ENCODE measurements at regions not wholly inside any gene's neighbourhood (a gene's known extent, or its start where the extent isn't known, plus 50 kb on each side); places are given as distances from the start of the nearest gene placed in this dataset.
"Not testable (repeated sequence)": the region's sequence is repeated elsewhere in the genome, so short reads cannot be mapped to it uniquely, and the experiment has no call there.

- H3K4me2 ChIP-seq (ENCODE audit: unreplicated experiment), result no peak overlapping the region
- H3K9me3 ChIP-seq (ENCODE audit: low read depth), result no peaks in the 10 kb centered on the region
- no peaks in the 10 kb centered on the region for H3K36me3 ChIP-seq (ENCODE audit: low read depth)
- no peak overlapping the region for H2AFZ ChIP-seq
- no peak for TF ChIP-seq EZH2phosphoT487 (IDR thresholded peaks at IDR 0.05; ENCODE audit: insufficient read depth, low read depth)
- TF ChIP-seq EZH2 (IDR thresholded peaks at IDR 0.05; ENCODE audit: insufficient read depth, poor library complexity, severe bottlenecking), result no peak
- H3K27me3 ChIP-seq (replicated peaks; ENCODE audit: insufficient read depth), result no peaks in the 10 kb centered on the region
- in situ Hi-C loops (cut with MboI), result no loop called here
- H3K79me2 ChIP-seq (ENCODE audit: insufficient read depth), result no peaks in the 10 kb centered on the region
- no peak for DNase-seq
- no peaks in the 10 kb centered on the region for H3K4me1 ChIP-seq (ENCODE audit: insufficient read depth)
- no peaks in the 10 kb centered on the region for H3K9me2 ChIP-seq (ENCODE audit: insufficient read depth)
- H4K20me1 ChIP-seq (ENCODE audit: insufficient read depth), result no peaks in the 10 kb centered on the region
- H3F3A ChIP-seq (ENCODE audit: insufficient read depth), result no peaks in the 10 kb centered on the region
- WGBS, 2 experiments (ENCODE audit: low coverage in 1 of 2, low lambda C conversion rate in 2 of 2, missing lambda C conversion rate in 2 of 2), result 14 to 24% methylated on average over 2 of the region's 2 CpGs
- H3K4me3 ChIP-seq, result no peak overlapping the region
- no peak overlapping the region for H3K9ac ChIP-seq
- H3K27ac ChIP-seq, result no peak overlapping the region
Measured at GRCh38 chr5:18662231-18662630, 1028.0 kb downstream of the TAF11L14 start.

- H3K4me1 ChIP-seq (ENCODE audit: insufficient read depth); H4K20me1 ChIP-seq (ENCODE audit: insufficient read depth); H3K4me2 ChIP-seq (ENCODE audit: unreplicated experiment); H3K27ac ChIP-seq; H3K9me3 ChIP-seq (ENCODE audit: low read depth); DNase-seq; H3K9me2 ChIP-seq (ENCODE audit: insufficient read depth); H3K36me3 ChIP-seq (ENCODE audit: low read depth); H3K27me3 ChIP-seq (replicated peaks; ENCODE audit: insufficient read depth); H2AFZ ChIP-seq; H3K9ac ChIP-seq; in situ Hi-C loops (cut with MboI); H3K4me3 ChIP-seq; H3K79me2 ChIP-seq (ENCODE audit: insufficient read depth); H3F3A ChIP-seq (ENCODE audit: insufficient read depth): not testable (repeated sequence)
- WGBS, 2 experiments (ENCODE audit: low coverage in 1 of 2, low lambda C conversion rate in 2 of 2, missing lambda C conversion rate in 2 of 2), result 36 to 44% methylated on average over 3 to 4 of the region's 4 CpGs
Measured at GRCh38 chr5:18674212-18674611, 1040.0 kb downstream of the TAF11L14 start.

GRCh38 chr5:18675041-18675440 lies 1040.8 kb downstream of the TAF11L14 start:
- in situ Hi-C loops (cut with MboI), result no loop called here
- WGBS, 2 experiments (ENCODE audit: low coverage in 1 of 2, low lambda C conversion rate in 2 of 2, missing lambda C conversion rate in 2 of 2), result 59 to 76% methylated on average over 2 of the region's 2 CpGs
- TF ChIP-seq EZH2 (IDR thresholded peaks at IDR 0.05; ENCODE audit: insufficient read depth, poor library complexity, severe bottlenecking) (no peak), EZH2phosphoT487 (IDR thresholded peaks at IDR 0.05; ENCODE audit: insufficient read depth, low read depth) (no peak)

GRCh38 chr5:18686253-18686652 lies 1052.0 kb downstream of the TAF11L14 start:
- no peaks in the 10 kb centered on the region for H3K4me1 ChIP-seq (ENCODE audit: insufficient read depth)
- H3K27me3 ChIP-seq (replicated peaks; ENCODE audit: insufficient read depth), result no peaks in the 10 kb centered on the region
- H3K36me3 ChIP-seq (ENCODE audit: low read depth), result no peaks in the 10 kb centered on the region
- H3K9me3 ChIP-seq (ENCODE audit: low read depth), result no peaks in the 10 kb centered on the region
- no peak overlapping the region for H3K4me3 ChIP-seq
- no peak overlapping the region for H3K27ac ChIP-seq
- no peaks in the 10 kb centered on the region for H3K9me2 ChIP-seq (ENCODE audit: insufficient read depth)
- no peaks in the 10 kb centered on the region for H4K20me1 ChIP-seq (ENCODE audit: insufficient read depth)
- H3K79me2 ChIP-seq (ENCODE audit: insufficient read depth), result no peaks in the 10 kb centered on the region
- no peaks in the 10 kb centered on the region for H3F3A ChIP-seq (ENCODE audit: insufficient read depth)
- H2AFZ ChIP-seq, result no peak overlapping the region
- no peak overlapping the region for H3K4me2 ChIP-seq (ENCODE audit: unreplicated experiment)
- no peak overlapping the region for H3K9ac ChIP-seq
- in situ Hi-C loops (cut with MboI), result no loop called here
- DNase-seq, result no peak
- 47 to 52% methylated on average over 3 of the region's 3 CpGs for WGBS, 2 experiments (ENCODE audit: low coverage in 1 of 2, low lambda C conversion rate in 2 of 2, missing lambda C conversion rate in 2 of 2)
- TF ChIP-seq EZH2phosphoT487 (IDR thresholded peaks at IDR 0.05; ENCODE audit: insufficient read depth, low read depth) (no peak), EZH2 (IDR thresholded peaks at IDR 0.05; ENCODE audit: insufficient read depth, poor library complexity, severe bottlenecking) (no peak)

More at GRCh38 chr5:18675041-18675440, 1040.8 kb downstream of the TAF11L14 start:
- Histone ChIP-seq H2AFZ (no peak overlapping the region), H3F3A (ENCODE audit: insufficient read depth) (no peaks in the 10 kb centered on the region), H3K79me2 (ENCODE audit: insufficient read depth) (no peaks in the 10 kb centered on the region), H3K4me1 (ENCODE audit: insufficient read depth) (no peaks in the 10 kb centered on the region), H3K4me2 (ENCODE audit: unreplicated experiment) (no peak overlapping the region), H3K4me3 (no peak overlapping the region), H3K27ac (no peak overlapping the region), H3K9me2 (ENCODE audit: insufficient read depth) (no peaks in the 10 kb centered on the region), H3K27me3 (replicated peaks; ENCODE audit: insufficient read depth) (no peaks in the 10 kb centered on the region), H3K9ac (no peak overlapping the region), H4K20me1 (ENCODE audit: insufficient read depth) (no peaks in the 10 kb centered on the region), H3K9me3 (ENCODE audit: low read depth) (no peaks in the 10 kb centered on the region), H3K36me3 (ENCODE audit: low read depth) (no peaks in the 10 kb centered on the region)
- no peak for DNase-seq

- Histone ChIP-seq H3K4me3 (no peak overlapping the region), H3K4me1 (ENCODE audit: insufficient read depth) (no peaks in the 10 kb centered on the region), H3K4me2 (ENCODE audit: unreplicated experiment) (no peak overlapping the region), H2AFZ (no peak overlapping the region), H3K79me2 (ENCODE audit: insufficient read depth) (no peaks in the 10 kb centered on the region), H3F3A (ENCODE audit: insufficient read depth) (no peaks in the 10 kb centered on the region), H3K36me3 (ENCODE audit: low read depth) (no peaks in the 10 kb centered on the region), H3K9ac (no peak overlapping the region), H4K20me1 (ENCODE audit: insufficient read depth) (no peaks in the 10 kb centered on the region), H3K27me3 (replicated peaks; ENCODE audit: insufficient read depth) (no peaks in the 10 kb centered on the region), H3K9me2 (ENCODE audit: insufficient read depth) (no peaks in the 10 kb centered on the region), H3K9me3 (ENCODE audit: low read depth) (no peaks in the 10 kb centered on the region), H3K27ac (no peak overlapping the region)
- in situ Hi-C loops (cut with MboI), result no loop called here
- TF ChIP-seq EZH2 (IDR thresholded peaks at IDR 0.05; ENCODE audit: insufficient read depth, poor library complexity, severe bottlenecking), result no peak
- TF ChIP-seq EZH2phosphoT487 (IDR thresholded peaks at IDR 0.05; ENCODE audit: insufficient read depth, low read depth), result no peak
- no peak for DNase-seq
- 22 to 26% methylated on average over 2 of the region's 2 CpGs for WGBS, 2 experiments (ENCODE audit: low coverage in 1 of 2, low lambda C conversion rate in 2 of 2, missing lambda C conversion rate in 2 of 2)
Measured at GRCh38 chr5:18687429-18687828, 1053.2 kb downstream of the TAF11L14 start.
